HG03565 (cell line): ENCODE measurements at regions not wholly inside any gene's neighbourhood (a gene's known extent, or its start where the extent isn't known, plus 50 kb on each side); places are given as distances from the start of the nearest gene placed in this dataset.

Source experiments
- ATAC-seq: cut with Tn5 transposase; IDR thresholded peaks from one replicate; pipeline ENCODE4 v1.9.1; 2021; ENCODE audit warnings: mild to moderate bottlenecking, moderate library complexity; ENCODE audit not compliant: unreplicated experiment

DNA sequence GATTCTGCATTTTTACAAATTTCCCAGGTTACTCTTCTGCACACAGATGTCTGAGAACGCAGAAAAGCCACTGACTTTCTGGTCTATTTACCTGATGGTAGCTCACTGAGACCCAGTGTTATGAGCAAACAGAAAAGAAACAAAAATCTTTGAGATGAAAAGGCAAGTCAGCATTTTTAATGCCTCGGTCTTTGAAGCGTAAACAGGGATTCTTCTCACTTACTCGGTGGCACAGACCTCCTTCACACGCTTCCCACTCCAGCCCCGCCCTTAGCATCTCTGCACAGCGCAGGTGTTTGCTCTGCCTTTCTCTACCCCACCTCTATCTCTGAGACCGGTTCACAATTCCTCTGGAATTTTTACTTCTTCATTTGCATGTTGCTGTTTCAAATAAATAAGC lies 195.0 kb upstream of the IRX1 start:
- no peak for ATAC-seq

DNA sequence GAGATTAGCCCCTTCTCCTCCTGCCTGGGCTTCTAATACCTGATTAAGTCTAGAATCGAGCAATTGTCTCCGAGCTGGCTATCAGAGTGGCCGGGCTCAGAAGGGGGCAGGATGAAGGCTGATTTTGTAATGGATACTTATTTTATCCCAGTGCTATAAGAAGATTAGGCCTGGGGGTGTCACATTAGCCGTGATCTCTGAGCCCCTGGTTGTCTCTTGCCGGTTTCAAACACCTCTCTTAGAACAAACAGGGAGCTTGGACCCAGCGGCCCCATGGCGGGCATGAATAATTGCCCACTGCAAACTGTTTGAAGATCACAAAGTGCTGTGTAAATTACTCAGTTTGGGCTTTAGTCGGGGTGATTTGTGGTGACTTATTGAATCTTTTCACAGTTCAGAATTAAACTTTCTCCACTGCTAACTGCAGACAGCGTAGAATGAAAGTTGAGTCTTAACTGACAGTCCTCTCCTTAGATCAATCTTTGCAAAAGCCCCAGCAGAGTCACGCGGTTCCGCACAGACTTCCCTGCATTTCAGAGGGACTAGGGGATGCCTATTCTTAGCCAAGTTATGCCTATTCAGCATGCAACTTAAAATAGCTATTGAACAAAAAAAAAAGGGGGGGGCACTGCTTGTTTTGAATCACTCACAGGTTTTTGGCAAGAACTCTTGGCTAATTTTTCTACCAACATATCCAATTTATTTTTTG lies 200.6 kb upstream of the IRX1 start:
- no peak for ATAC-seq

DNA sequence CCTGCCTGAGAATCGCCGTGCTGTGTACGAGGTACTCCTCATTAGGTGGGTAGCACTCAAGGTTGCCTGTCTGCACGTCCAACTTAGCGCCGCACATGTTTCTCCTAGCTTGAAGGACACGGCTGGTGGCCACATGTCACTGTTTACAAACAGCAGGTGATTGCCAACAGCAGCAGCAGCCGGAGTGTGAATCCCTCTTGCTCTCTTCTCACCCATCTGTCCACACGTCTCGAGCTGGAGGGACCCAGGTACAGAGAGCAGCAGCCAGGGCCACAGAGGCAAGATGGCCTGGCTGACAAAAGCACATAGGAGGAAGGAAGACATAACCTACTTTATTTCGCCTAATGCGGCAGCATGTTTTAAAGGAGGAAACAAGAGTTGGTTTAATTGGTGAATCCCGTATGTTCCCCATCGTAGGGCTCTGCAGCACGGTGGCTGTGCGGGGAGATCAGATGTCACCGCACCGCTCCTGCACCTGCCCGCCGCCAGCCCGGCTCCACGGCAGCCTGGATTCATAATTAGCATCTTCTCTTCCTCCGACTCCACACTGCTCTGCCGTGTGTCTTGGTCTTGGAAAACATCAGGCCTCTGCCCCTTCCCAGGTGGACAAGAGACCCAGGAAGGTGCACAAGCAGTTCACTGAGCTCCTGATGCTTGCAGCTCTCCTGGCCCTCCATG lies 201.6 kb upstream of the IRX1 start:
- ATAC-seq, result no peak

DNA sequence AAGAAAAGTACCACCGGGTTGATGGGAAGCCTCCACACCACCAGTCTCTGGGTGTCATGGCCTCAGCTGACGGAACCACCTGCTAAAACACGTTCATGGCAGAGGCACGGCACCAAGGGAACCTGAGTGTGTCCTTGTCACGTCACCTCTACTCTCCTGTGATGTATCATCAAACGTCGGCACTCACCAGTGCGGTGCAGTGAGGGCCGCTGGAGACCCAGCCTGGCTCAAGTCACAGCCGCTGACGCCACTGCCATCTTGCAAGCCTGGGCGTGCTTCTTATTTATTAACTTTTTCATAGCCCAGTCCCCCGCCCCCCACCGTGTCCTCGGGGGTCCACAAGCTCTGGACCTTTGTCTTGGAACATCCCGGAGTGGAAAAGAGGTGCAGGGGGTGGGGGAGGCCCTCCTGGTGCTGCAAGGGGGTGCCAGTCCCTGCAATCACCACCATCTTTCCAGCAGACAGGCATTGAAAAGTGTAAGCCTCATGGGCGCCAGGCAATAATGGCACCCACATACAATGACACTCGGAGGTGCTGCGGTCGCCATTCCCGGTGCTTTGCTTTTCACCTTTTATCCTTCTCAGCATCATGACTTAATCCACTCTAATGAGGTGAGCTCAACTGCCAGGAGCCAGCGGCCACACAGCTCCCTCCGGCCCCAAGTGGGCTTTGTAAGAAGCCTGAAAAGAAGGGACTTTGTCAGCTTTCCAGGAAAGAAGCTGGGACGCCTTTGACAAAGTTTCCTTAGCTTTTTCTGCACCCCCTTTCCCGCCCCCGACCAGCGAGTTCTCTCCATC lies 202.3 kb upstream of the IRX1 start:
- no peak for ATAC-seq

DNA sequence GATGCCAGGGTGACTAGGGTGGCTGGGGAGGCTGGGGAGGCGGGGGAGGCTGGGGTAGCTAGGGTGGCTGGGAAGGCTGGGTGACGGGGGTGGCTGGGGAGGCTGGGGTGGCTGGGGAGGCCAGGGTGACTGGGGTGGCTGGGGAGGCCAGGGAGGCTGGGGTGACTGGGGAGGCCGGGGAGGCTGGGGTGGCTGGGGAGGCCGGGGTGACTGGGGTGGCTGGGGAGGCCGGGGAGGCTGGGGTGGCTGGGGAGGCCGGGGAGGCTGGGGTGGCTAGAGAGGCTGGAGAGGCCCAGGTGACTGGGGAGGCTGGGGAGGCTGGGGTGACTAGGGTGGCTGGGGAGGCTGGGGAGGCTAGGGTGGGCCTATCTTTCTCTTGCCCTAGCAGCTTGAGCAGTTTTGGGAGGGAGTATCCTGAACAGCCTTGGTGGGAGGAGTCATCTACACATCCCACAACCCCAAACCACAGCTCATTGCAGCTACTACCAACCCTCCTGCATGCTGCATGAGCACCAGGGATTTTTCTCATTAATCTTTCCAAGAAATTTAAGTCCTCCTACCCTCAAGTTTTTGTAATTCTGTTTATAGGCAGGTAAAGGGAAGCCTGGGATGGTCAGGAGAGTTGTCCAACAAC lies 203.2 kb upstream of the IRX1 start:
- no peak for ATAC-seq

DNA sequence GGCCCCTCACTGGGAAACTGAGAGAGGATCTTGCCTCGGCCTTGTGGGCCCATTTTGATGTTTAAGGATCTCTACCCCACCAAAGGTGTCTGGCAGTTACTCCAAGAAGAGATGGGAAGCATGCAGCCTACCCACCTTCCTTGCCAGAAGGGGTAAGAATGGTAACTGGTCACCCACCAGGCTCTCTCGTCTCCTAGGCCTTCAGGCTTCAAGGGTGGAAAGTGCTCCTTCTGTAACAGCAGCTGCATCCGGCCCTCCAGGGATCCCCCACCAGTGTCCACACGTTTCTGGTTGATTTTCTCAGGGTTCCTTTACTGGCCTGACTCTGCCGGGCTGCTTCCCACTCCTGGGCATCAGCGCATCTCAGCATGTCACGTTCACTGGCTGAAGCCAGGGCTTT lies 204.4 kb upstream of the IRX1 start:
- no peak for ATAC-seq

DNA sequence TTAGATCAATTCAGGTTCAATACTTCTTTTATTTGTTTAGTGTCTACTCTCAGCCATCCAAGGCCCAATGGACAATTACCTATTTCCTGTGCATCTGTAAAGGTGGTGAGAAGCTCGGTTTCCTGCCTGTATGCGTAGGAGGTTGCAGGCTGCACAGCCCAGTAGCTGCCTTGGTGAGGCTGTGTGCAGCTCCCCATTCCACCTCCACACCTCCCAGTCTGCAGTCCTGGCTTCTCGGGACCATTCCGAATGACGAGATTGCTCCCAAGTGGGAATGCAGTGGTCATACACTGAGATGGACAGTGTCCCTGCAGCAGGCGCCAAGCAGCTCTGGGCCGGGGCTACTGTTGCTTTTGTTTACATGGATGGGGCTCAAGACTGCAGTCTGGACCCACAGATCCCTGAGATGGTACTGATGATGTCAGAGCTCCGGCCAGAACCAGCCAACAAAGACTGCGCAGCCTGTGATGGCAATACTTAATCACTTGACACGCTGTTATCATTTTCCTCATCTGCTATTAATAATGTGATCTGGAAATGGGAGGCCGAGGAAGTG lies 206.1 kb upstream of the IRX1 start:
- ATAC-seq, result no peak

DNA sequence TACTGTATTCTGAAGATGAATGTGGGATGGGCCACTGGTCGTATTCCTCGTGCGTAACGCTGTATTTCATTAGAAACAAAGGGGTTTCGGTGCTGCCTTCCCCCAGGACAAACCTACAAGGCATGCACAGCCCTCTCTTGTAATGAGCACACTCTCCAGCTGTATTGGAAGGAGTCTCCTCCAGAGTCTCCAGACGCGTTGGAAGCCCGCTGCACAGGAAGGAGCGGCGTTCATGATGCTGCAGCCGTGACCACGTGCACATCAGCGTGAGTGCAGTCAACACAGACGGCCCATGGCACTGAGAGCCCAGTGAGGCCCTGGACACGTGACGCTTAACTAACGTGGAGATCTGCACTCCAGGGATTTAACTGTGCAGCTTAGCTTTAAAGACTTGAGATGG lies 209.0 kb upstream of the IRX1 start:
- no peak for ATAC-seq

DNA sequence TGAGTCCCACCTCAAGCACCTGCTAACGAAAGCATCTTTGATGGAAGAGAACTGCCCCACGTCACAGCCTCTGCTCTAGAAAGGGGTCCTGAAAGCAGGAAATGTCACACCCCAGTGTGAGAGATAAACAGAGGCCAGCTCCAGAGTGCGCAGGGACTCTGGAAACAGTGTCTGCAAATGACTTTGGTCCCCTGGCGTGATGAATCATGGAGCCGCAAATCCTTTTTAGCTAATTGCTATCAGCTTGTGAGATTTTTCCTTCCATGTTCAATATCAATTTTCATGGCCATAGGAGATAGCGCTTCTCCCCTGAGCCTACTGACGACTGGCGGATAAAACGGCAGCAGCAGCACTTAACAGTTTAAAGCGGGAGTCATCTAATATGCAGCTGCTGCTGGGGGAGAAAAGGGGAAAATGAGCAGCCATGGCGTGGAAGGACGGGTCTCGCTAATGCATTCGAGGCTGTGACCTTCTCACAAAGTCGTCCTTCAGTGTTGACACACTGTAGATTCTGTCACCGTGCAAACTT lies 209.6 kb upstream of the IRX1 start:
- no peak for ATAC-seq

DNA sequence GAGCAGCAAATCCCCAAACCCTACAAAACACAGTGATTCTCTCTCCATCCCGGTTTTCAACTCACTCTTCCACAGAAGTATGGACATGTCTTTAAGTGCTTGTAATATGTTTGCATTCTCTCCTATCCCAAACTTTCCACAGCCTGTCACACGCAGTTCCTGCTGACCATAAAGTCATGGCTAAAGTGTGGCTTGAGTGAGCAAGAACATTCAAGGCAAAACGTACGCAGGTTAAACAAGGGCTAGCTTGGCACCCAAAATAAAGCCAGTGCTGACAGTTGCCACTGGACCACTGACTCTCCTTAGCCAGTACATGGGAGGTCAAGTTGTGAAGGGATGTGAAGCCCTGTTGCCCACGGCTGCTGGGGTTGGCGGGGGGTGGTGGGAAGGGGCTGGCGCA lies 211.1 kb upstream of the IRX1 start:
- no peak for ATAC-seq

DNA sequence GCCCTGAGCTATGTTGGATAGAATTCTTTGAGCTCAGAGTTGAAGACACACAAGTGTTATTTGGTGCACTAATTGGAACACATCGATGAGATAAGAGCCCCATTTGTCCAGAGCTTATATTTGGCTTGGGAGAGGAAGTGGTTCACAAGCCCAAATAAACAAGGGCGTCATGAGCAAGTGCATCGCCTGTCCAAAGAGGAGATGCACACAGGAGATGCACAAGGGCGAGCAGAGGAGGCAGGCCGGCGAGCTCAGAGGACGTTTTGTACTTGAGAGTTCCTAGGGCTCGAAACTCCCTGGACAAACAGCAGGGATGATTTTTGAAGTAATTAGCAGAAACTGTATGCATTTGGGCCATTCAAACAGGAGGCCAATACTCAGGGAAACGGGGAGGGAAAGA lies 212.8 kb upstream of the IRX1 start:
- no peak for ATAC-seq

DNA sequence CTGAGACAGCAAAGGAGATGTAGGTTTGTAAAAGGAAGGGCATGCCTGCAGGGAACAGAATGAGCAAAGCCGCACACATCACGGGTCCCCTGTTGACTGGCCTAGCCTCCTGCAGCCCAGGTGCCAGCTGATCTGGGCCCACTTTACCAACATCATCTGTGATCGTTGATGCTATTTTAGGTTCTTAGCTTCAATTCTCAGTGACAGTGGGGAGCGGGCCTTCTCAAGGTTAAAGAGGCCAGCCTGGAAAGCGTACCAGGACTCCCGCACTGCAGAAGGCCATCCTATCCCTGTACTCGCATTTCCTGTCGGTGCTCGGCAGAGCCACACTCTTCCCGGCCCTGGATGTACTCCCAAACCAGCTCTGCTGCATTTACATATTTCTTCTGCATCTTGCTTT lies 213.5 kb upstream of the IRX1 start:
- ATAC-seq, result no peak

DNA sequence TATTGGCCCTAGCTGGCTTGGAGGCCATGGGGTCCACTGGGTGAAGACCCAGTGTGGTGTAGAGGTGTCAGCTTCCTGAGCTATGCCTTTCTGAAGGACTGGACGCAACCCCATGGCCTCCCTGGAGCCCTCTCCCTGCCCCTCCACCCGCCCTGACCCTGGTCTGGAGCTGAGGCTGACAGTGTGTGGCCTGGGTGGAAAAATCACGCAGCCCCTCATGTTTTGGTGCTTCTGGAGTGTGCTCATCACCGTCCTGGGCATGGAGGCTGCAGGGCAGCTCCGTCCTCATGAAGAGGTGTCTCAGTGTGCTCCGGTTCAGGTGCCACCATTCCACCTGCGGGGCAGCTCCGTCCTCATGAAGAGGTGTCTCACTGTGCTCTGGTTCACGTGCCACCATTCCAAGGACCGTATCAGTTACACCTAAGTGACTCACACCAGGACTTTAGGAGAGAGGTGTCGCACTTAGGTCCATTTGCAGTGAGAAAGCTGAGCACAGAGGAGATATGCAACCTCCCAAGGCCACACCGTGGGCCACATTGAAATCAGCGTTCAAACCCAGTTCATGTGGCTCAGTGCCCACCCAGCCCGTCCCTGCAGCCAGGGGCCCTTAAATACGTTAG lies 214.3 kb upstream of the IRX1 start:
- ATAC-seq, result no peak

DNA sequence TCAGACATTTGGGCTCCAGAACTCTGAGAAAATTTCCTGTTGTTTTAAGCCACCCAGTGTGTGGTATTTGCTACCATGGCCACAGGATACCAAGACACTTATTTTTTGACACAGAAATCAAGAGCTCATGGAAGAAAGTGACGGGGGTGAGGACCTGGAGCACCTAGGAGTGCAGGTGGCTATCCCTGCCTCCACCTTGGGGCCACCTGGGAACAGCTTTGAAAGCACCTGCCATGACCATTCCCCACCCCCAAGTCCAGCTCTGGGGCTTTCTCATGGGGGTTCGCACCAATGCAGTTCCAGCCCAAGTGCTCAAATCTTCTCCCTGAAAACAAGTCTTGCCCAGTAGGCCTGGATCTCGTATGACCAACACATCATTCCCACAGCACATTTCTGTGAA lies 214.9 kb upstream of the IRX1 start:
- no peak for ATAC-seq

DNA sequence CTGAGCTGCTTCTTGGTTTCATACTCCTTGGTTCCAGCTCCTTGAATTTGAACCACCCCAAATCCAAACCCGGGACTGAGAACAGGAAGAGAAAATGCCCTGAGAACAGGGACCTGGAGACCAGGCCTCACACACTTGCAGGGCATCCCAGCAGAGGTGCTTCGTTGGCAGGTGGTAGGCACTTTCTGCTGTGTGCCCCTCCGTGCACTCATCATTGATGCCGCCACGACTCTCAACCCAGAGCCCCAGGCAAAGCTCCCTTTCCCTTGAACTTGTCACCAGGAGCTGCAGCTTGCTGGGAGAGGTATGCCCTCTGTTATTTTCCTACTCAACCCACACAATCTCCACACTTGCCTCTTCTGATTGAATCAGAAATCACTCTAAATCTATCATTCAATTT lies 217.8 kb upstream of the IRX1 start:
- ATAC-seq, result no peak

DNA sequence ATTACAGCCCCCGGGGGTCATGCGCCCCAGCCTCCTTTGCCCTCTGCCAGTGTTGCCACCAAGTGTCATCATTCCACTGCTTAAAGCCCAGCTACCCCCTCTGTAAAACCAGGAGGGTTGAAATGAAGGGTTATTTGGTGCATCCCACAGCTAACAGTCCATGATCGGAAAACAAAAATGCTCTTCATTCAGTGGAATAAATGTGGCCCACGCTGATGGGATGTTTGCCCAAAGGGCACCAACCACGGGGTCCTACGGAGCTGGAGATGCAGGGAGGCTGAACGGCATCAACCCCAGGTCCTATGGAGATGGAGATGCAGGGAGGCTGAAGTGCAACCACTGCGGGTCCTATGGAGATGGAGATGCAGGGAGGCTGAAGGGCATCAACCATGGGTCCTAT lies 218.5 kb upstream of the IRX1 start:
- ATAC-seq, result no peak

DNA sequence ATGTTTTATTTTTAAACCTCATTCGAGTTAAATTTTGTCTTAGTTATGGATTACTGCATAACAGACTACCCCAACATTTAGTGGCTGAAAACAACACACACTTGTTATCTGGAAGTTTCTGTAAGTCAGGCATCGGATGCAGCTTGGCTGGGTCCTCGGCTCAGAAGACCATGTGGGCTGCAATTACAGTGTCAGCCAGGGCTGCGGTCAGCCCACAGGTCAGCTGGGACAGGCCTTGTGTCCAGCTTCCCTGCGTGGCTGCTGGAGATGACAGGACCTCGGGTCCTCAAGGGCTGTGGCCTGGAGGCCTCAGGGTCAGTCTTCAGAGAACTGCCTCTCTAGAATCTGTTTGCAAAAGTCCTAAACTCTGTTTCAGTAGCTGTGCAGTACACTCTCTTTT lies 219.0 kb upstream of the IRX1 start:
- ATAC-seq, result no peak

DNA sequence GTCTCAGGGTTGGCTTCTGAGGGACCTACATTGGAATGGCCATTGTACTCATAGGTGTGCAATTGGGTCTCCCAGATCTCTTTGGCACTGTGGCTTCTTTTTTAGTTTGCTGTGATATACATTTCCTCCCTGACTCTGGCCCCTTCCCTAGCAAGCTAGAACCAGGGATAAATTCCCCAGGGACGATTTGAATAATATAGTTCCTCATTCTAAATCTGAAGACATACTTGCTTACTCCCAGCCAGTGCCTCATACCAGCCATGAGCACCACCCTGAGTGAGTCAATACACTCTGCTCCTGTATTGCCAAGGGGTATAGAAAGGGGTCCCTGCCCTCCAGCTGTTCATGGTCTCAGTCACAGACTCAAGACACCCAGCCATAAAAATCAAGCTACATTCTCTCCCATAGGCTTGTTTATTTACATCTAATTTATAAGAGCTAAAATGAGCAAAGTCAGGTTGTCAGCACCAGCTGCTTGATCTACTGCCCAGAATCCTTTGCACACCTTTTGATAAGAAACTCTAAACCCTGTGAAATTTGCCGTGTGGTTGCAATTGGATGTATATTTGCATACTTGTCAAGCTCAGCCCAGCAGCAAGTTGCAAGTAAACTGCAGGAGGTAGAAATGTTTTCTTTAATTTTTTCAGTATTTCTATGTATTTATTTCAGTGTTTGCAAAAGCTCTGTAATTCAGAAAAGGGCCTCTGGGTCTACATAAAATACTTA lies 219.9 kb upstream of the IRX1 start:
- no peak for ATAC-seq

DNA sequence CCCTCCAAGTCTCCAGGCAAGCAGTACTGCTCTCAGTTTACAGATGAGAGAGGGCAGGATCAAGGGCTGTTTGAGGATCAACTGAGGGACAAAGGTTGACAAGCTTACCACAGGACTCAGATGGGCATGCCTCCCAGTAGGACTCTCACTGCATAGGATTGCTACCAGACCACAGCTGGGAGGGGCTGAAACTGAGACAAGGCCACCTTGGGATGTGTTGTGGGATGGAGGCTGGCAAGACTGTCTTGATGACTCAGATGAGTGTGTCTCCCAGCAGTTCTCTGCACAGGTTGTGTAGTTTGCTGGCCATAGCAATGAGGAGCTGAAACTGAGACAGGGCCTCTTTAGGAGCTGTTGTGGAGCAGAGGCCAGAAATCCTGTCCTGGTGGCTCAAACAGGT lies 222.2 kb upstream of the IRX1 start:
- no peak for ATAC-seq

DNA sequence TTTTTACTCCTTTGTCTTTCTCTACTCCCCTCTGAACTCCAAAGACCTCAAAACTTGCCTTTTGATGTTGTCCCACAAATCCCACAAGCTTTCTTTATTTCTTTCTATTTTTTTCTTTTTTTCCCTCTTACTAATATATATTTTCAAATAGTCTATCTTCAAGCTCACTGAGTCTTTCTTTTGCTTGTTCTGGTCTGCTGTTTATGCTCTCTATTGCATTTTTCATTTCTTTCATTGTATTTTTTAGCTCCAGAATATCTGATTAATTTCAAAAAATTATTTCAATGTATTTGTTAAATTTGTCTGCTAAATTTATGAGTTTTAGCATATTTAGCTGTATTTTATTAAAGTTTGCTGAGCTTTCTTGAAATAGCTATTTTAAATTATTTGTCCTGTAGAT lies 223.3 kb upstream of the IRX1 start:
- ATAC-seq, result no peak
